ENCODE measurements at regions not wholly inside any gene's neighbourhood (a gene's known extent, or its start where the extent isn't known, plus 50 kb on each side); places are given as distances from the start of the nearest gene placed in this dataset.
"Not testable (repeated sequence)": the region's sequence is repeated elsewhere in the genome, so short reads cannot be mapped to it uniquely, and the experiment has no call there.

- DNase-seq = no peak
Observed at GRCh38 chr13:110008816-110009215, 222.4 kb upstream of the IRS2 start.

DNA sequence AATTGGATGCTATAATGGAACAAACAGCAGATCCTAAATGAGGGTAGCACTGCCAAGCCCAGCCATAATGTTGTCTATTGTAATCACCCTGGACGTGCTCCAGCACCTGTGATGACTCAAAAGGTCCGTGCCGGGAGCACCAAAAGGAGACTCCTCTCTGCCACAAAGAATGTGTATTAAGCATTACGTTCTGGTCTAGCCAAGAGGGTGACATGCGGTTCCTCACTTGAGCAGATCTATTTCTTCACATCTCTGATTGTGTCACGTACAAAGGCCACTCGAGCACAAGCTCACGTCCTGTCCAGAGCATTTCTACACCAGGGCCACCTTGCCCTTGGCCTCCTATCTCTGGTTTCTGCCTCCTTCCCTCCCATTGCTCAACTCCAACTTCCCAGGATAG lies 219.9 kb upstream of the IRS2 start:
- no peak for DNase-seq

DNA sequence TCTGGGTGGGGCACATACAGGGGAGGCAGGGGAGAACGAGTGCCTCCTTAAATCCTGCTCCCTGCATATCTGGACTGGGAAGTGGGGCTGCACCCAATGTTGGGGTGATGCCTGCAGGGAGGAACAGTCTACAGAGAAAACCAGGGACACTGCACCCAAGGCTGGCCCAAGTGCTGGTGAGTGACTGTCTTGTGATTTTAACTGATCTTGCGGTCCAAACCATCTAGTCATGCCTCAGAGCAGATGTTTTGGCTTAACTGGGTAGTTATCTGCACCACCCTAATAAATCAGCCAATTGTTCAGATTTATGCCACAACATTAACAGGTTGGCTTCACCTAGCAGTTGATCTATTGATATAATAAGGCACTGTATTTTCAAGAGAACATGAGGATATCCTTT lies 219.2 kb upstream of the IRS2 start:
- no peak for DNase-seq

GRCh38 chr13:110004814-110005213 lies 218.4 kb upstream of the IRS2 start:
- DNase-seq = no peak

DNA sequence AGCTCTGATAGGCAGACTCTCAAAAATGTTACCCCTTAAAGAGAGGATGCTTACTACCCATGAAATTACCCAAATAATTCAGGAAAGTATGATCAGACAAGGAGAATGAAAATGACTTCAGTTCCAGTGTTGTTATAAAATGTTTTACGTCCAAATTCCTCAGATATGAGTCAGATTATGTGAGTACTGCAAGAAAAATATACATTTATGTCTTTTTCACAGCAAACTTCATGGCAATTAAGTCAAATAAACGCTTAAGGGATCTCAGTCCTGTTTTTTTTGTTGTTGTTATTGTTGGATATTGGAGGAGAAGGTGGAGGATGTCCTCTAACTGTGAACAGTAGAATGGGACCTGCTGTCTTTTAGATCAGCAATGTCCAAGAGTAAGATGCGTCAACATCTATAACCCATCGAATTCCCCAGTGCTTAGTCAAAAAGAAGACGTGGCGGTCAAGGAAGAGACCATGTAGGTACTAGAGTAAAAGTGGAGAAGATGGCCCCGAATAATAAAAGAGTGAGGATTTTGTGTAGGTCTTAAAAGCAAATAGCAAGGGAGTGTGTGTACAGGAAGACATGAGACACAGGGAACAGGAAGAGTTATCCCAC lies 215.4 kb upstream of the IRS2 start:
- DNase-seq = no peak

DNA sequence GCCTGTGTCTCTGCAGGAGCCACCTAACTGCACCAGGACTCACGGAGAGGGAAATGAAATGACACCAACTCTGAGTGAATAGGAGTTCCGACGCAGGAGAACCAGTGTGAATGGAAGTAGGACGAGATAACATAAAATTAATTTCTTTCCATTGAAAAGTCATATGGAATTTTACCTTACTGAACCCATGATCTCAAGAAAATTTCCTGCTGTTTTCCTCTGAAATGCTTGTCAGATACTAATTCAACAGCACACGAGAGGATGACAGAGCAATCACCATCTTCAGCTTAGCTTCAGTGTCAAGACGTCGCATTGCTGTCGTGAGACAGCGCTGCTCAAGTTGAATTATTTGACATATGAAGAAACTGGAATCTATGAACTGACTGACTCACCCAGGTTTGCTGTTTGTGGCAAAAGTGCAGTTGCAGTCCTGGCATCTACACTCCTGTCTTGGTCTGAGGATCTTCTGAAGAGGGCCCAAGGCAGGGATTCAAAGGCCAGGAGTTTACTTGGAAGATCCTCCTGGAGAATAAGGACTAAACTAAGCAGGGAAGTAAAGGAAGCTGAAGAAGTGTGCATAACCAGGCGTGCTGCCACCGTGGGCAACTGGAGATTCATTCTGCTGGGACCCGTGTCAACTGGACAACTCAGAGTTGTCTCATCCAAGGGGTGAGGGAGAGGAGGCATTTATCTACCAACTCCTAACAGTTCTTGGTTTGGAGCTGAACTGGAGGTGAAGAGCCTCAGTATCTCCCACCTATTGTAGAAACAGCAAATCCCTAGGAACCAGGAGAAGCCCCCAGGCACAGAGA lies 214.4 kb upstream of the IRS2 start:
- DNase-seq = no peak

DNA sequence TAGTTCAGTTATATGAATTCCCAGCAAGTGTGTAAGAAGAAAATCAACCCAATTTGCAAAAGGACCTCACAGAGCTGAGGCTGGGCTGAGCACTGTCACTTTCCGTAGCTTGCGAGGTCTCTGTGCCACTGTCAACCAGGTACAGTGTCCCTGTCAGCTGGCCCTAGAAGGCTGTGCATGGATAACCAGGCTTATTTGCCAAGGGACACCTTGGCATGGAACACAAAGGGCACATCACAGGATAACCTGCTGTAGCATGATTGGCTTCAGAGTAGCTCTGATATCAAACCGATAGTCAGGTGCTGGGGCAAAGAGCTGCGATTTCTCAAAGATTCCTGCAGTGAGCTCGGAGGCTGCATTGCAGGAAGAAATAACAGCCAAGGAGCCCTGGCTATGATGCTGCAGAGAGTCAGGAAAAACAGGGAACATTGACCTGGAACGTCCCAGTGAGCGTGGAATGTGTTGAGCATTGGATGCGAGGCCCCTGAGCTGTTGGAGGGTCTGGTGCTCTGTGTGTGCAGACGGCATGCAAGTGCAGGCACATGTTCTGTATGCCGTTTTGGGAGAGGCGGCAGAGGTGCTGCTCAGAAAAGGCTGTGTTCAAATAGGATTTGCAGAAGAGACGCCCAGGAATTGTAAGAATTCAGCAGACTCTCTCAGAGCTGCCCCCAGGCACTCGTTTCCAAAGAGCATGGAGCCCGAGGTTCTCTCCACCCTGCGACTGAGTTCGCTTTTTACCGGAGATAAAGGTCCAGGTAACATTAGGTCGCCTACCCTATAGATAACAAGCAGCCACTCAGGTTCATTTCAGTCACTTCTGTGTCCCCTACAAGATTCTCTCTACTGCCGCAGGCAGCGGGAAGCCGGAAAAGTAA lies 213.5 kb upstream of the IRS2 start:
- DNase-seq = no peak

- peak; percentile 31 for DNase-seq
Observed at GRCh38 chr13:109998684-109999533, 212.5 kb upstream of the IRS2 start.

DNA sequence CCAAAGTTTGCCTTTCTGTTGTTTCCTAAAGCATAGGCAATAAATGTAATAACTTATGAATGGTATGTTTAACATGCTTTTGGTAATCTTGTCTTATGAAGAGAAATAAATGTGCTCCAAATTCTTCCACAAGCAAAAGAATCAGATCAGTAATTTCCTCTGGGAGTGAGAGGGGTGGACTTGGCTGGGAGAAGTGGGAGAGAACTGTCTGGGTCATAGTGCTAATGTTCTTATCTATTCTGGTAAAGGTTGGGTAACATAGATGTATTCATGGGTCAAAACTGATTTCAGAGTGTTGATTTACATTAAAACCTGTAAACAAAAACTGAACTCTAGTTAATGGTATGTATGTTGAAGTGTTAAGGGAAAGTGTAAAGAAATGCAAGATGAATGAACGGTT lies 211.7 kb upstream of the IRS2 start:
- DNase-seq = no peak

- DNase-seq = not testable (repeated sequence)
Observed at GRCh38 chr13:109997056-109997595, 210.7 kb upstream of the IRS2 start.

DNA sequence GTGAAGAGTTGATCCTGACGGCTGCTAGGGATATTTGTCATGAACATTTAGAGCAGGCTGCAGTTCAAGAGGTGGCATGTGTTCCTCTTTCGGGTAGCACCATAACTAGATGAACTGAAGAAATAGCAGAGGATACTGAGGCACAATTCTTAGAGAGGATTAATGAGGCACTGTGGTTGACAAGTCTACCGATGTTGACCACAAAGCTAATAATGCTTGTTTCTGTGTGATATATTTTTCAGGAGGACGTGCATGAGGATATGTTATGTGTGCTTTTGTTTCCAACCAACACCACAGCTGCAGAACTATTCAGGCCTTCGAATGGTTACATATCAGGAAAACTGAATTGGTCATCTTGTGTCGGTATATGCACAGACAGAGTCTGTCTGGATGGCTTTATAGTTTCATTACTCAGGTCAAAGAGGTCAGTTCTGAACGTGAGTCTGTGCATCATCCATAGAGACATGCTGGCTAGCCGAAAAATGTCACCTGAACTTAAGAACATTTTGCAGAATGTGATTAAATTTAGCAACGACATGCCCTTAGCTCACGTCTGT lies 210.1 kb upstream of the IRS2 start:
- DNase-seq = no peak

- no peak for DNase-seq
Observed at GRCh38 chr13:109995578-109995977, 209.2 kb upstream of the IRS2 start.

DNA sequence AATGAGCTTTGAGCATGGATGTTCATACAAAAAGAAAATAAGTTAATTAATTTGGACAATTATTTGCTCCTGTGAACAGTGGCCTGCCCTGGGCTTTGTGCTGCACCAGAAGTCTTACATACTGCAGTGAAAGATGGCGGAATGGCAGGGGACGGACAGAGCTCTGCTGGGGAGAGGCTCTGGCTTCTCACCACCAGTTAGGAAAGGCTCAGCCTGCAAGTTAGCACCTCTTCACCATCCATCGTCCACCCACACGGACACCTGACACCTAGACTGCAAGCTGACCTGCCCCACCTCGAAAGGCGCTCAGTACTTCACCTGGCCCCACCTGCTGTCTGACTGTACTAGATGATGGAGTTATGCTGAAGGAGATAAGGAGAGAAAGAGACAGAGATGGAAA lies 203.9 kb upstream of the IRS2 start:
- DNase-seq = no peak

DNA sequence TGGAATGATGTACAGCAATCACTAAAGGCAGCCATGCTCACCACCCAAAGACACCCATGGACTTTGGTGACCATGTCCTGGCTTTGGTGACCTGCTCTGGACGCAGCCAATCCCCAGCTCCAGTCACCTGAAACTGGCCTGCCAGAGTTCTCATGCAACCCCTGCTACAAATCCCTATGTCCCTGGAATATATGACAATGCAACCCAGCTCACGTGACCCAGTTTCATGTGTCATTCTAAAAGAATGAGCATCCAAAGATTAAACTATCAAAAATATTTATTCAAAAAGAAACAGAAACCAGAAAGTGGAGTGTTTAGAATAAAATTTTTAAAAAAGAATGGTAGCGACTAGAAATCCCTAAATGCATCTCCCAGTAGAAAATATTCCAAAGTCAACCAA lies 203.3 kb upstream of the IRS2 start:
- DNase-seq = no peak

- no peak for DNase-seq
Observed at GRCh38 chr13:109989155-109989554, 202.8 kb upstream of the IRS2 start.

DNA sequence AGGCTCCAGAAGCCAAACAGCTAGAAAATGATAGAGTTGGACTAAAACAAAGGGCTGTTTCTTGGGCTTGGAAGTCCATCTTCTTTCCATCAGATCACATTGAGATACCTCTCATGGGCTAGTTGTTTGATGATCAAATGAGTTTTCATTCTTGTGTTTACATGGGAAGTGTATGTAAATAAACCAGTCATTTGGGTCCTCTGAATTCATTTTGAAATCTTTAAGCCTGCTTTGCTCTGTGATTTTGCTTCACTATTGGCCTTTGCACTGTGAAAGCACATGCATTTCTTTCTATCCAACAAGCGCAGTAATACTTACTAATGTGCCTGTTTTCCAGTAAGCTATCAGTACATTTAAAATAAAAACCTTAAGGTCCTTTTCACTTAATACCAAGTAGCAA lies 200.5 kb upstream of the IRS2 start:
- no peak for DNase-seq

- DNase-seq = no peak
Observed at GRCh38 chr13:109985871-109986450, 199.6 kb upstream of the IRS2 start.

- no peak for DNase-seq
Observed at GRCh38 chr13:109983447-109983846, 197.1 kb upstream of the IRS2 start.

- no peak for DNase-seq
Observed at GRCh38 chr13:109981000-109981399, 194.6 kb upstream of the IRS2 start.

GRCh38 chr13:109979676-109980075 lies 193.3 kb upstream of the IRS2 start:
- not testable (repeated sequence) for DNase-seq

- no peak for DNase-seq
Observed at GRCh38 chr13:109979228-109979627, 192.8 kb upstream of the IRS2 start.
